SH-SY5Y (cell line): ENCODE measurements at regions not wholly inside any gene's neighbourhood (a gene's known extent, or its start where the extent isn't known, plus 50 kb on each side); places are given as distances from the start of the nearest gene placed in this dataset.

ENCODE experiments used
- GATA2 ChIP-seq: IDR thresholded peaks from 2 replicates; pipeline ENCODE4 v1.6.1; 2011; ENCODE audit warnings: mild to moderate bottlenecking, low read depth, low read length
- GATA3 ChIP-seq: IDR thresholded peaks from 2 replicates; pipeline ENCODE4 v1.6.1; 2011; ENCODE audit warnings: low read depth, mild to moderate bottlenecking, low read length, moderate library complexity

DNA sequence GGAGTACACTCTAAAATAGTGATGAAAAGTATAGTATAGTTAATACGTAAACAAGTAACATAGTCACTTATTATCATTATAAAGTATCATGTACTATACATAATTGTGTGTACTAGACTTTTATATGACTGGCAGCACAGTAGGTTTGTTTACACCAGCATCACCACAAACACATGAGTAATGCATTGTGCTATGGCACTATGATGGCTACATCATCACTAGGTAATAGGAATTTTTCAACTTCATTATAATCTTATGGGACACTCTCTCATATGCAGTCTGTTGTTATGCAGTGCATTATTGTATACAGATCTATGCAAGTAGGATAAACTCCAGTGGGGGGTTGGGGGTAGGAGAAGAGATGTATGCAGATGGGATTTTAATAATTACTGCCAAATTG lies 52.7 kb upstream of the ELL2 start:
- TF ChIP-seq GATA3 (no peak), GATA2 (no peak)

- TF ChIP-seq GATA3 (no peak), GATA2 (no peak)
These were observed 51.6 kb upstream of the ELL2 start for GRCh38 chr5:96013254-96013653.

- TF ChIP-seq GATA2, result no peak
- TF ChIP-seq GATA3, result no peak
These were observed 50.7 kb upstream of the ELL2 start for GRCh38 chr5:96012399-96012798.
